HepG2 (cell line): ENCODE measurements at regions not wholly inside any gene's neighbourhood (a gene's known extent, or its start where the extent isn't known, plus 50 kb on each side); places are given as distances from the start of the nearest gene placed in this dataset.

Source experiments
- ATAC-seq: fragments of 200-7000 bp; cut with Tn5 transposase; 3 replicates; pipeline ENCODE4 v1.9.1; 2020; ENCODE audit warnings: mild to moderate bottlenecking, moderate library complexity
- BruUV-seq: library from RNA; stranded (reverse); fragments of 400-500 nt; replicated peaks from 2 replicates; lab custom pipeline; 2021; lab: Mats Ljungman, UMichigan
- CTCF ChIA-PET: fragments of 300-600 bp; formaldehyde crosslinking; extraction: SDS; loops from one replicate; lab custom pipeline; 2021; ENCODE audit warnings: low total read pairs, inconsistent platforms, low intra/inter-chr PET ratio; lab: Yijun Ruan, JAX
- POLR2A ChIA-PET: fragments of 350-600 bp; sonication (Branson Sonifier 250); formaldehyde crosslinking; loops from one replicate; lab custom pipeline; 2020; ENCODE audit warnings: antibody characterized with exemption, inconsistent platforms; lab: Yijun Ruan, JAX
- DNase-seq: peaks from one replicate; pipeline ENCODE4 v3.0.0-alpha.2; 2015; ENCODE audit warnings: low spot score
- FAIRE-seq: peaks from 3 replicates; lab custom pipeline; 2011; peaks lifted over from hg19 to GRCh38; lab: Jason Lieb, UNC
- H2AFZ ChIP-seq: one replicate; pipeline ENCODE4 v1.6.1; 2011; ENCODE audit warnings: low read length, inconsistent platforms
- H3K27ac ChIP-seq: fragments of 300-600 bp; 3 replicates; pipeline ENCODE4 v1.8.0; 2011; ENCODE audit warnings: mixed run types, mild to moderate bottlenecking, mixed read lengths, low read length, inconsistent platforms; ENCODE audit not compliant: insufficient read depth; ENCODE audit errors: extremely low read length
- H3K27me3 ChIP-seq, 2 experiments: fragments of 200-600 bp in 1 of 2; 2 replicates in 1 of 2; 3 replicates in 1 of 2; pipeline versions ENCODE4 v1.6.0 to v1.8.0; 2011; ENCODE audit warnings: low read length in 2 of 2, mild to moderate bottlenecking in 2 of 2, moderate library complexity in 2 of 2, inconsistent platforms in 1 of 2; ENCODE audit not compliant: insufficient read depth in 2 of 2, control insufficient read depth in 1 of 2
- H3K36me3 ChIP-seq, 2 experiments: fragments of 200-600 bp in 1 of 2; replicated peaks in 1 of 2; 2 replicates in 1 of 2; 3 replicates in 1 of 2; pipeline versions ENCODE4 v1.5.1 to v1.8.0; 2011; ENCODE audit warnings: low read length in 2 of 2, inconsistent platforms in 1 of 2; ENCODE audit not compliant: insufficient read depth in 2 of 2, control insufficient read depth in 1 of 2
- H3K4me1 ChIP-seq: 2 replicates; pipeline ENCODE4 v1.5.1; 2012; ENCODE audit warnings: low read length, inconsistent platforms; ENCODE audit not compliant: insufficient read depth
- H3K4me2 ChIP-seq: 2 replicates; pipeline ENCODE4 v1.6.0; 2011; ENCODE audit warnings: low read depth, low read length, inconsistent platforms
- H3K4me3 ChIP-seq, 3 experiments: fragments of 200-600 bp in 1 of 3; sonication (generic), shearing (Covaris generic) in 1 of 3; replicated peaks in 1 of 3; 2 replicates each; pipeline ENCODE4 v1.5.1; 2011 to 2016; ENCODE audit warnings: low read length in 3 of 3, inconsistent platforms in 2 of 3, low read depth in 2 of 3, mild to moderate bottlenecking in 2 of 3, control low read depth in 1 of 3, mixed read lengths in 1 of 3; ENCODE audit not compliant: insufficient read depth in 1 of 3
- H3K79me2 ChIP-seq: one replicate; pipeline ENCODE4 v1.6.1; 2011; ENCODE audit warnings: low read length, inconsistent platforms; ENCODE audit not compliant: insufficient read depth
- H3K9ac ChIP-seq: 2 replicates; pipeline ENCODE4 v1.6.0; 2011; ENCODE audit warnings: mild to moderate bottlenecking, low read depth, low read length, inconsistent platforms; ENCODE audit not compliant: insufficient read depth
- H3K9me3 ChIP-seq: 2 replicates; pipeline ENCODE4 v1.5.1; 2012; ENCODE audit warnings: mild to moderate bottlenecking, low read length
- H4K20me1 ChIP-seq: 2 replicates; pipeline ENCODE4 v1.6.0; 2011; ENCODE audit warnings: inconsistent platforms, mild to moderate bottlenecking, low read length, moderate library complexity; ENCODE audit not compliant: insufficient read depth
- CAMTA2 ChIP-seq: sonication (generic); formaldehyde crosslinking; IDR thresholded peaks from 2 replicates; pipeline ENCODE4 v1.4.0; 2020; ENCODE audit warnings: mild to moderate bottlenecking, missing genetic modification reagents, borderline replicate concordance
- ERF ChIP-seq: IDR thresholded peaks from 2 replicates; pipeline ENCODE4 v1.6.1; 2018; ENCODE audit warnings: missing biosample characterization, missing genetic modification reagents
- KLF6 ChIP-seq: IDR thresholded peaks from 2 replicates; pipeline ENCODE4 v1.8.0; 2016; ENCODE audit warnings: missing biosample characterization, missing genetic modification reagents
- MBD4 ChIP-seq: IDR thresholded peaks from 2 replicates; pipeline ENCODE4 v1.6.1; 2012; ENCODE audit warnings: low read length, inconsistent platforms, borderline replicate concordance
- MXI1 ChIP-seq: IDR thresholded peaks from 3 replicates; pipeline ENCODE4 v1.6.1; 2012; ENCODE audit warnings: low read depth, low read length, inconsistent platforms, borderline replicate concordance
- NFE2L1 ChIP-seq: sonication (generic); formaldehyde crosslinking; IDR thresholded peaks from 2 replicates; pipeline ENCODE4 v1.4.0; 2020; ENCODE audit warnings: missing genetic modification reagents, mild to moderate bottlenecking, borderline replicate concordance
- NFYB ChIP-seq: sonication (generic); formaldehyde crosslinking; IDR thresholded peaks from 2 replicates; pipeline ENCODE4 v1.4.0; 2020; ENCODE audit warnings: missing genetic modification reagents
- POGZ ChIP-seq: sonication (generic); formaldehyde crosslinking; IDR thresholded peaks from 2 replicates; pipeline ENCODE4 v1.4.0; 2020; ENCODE audit warnings: mild to moderate bottlenecking, missing genetic modification reagents
- PRPF4 ChIP-seq: fragments of 200-400 bp; formaldehyde crosslinking; IDR thresholded peaks from 2 replicates; pipeline ENCODE4 v1.6.1; 2016; ENCODE audit warnings: low read length, low read depth; ENCODE audit not compliant: poor library complexity, severe bottlenecking
- ZNF30 ChIP-seq: sonication (generic); formaldehyde crosslinking; IDR thresholded peaks from 2 replicates; pipeline ENCODE4 v1.5.0; 2020; ENCODE audit warnings: mild to moderate bottlenecking, missing genetic modification reagents
- ZNF44 ChIP-seq: sonication (generic); formaldehyde crosslinking; IDR thresholded peaks from 2 replicates; pipeline ENCODE4 v1.5.1; 2020; ENCODE audit warnings: mild to moderate bottlenecking, missing genetic modification reagents
- ZNF788 ChIP-seq: sonication (generic); formaldehyde crosslinking; IDR thresholded peaks from 2 replicates; pipeline ENCODE4 v1.5.0; 2020; ENCODE audit warnings: mild to moderate bottlenecking, missing genetic modification reagents, borderline replicate concordance
- WGBS: methylation state at CpG from one replicate; pipeline ENCODE4 v1.1.6; 2017; ENCODE audit warnings: low lambda C conversion rate; 5-methylcytosine and 5-hydroxymethylcytosine counted together
- in situ Hi-C: cut with HindIII; loops from 2 replicates; pipeline ENCODE4 v1.10.0; 2017; ENCODE audit warnings: low pct_unique_long_range_greater_than_20kb; ENCODE audit not compliant: extremely low pct_ligation_motif_present
- intact Hi-C: fragments of 100-400 bp; cut with micrococcal nuclease; formaldehyde crosslinking; loops from one replicate; pipeline ENCODE4 v1.10.0; 2022; ENCODE audit not compliant: unreplicated experiment
- TF ChIP-seq, protein P1 (sequence below): sonication (generic); formaldehyde crosslinking; IDR thresholded peaks from 2 replicates; pipeline ENCODE4 v1.4.0; 2020; ENCODE audit warnings: missing genetic modification reagents, mild to moderate bottlenecking, borderline replicate concordance
- TF ChIP-seq, protein P2 (sequence below): sonication (generic); formaldehyde crosslinking; IDR thresholded peaks from 2 replicates; pipeline ENCODE4 v1.8.0; 2022; ENCODE audit warnings: mild to moderate bottlenecking, missing genetic modification reagents, moderate library complexity
- TF ChIP-seq, protein P3 (sequence below): IDR thresholded peaks from 2 replicates; pipeline ENCODE4 v1.6.1; 2016; ENCODE audit warnings: missing genetic modification reagents, missing compliant biosample characterization
- TF ChIP-seq, protein P4 (sequence below): IDR thresholded peaks from 2 replicates; pipeline ENCODE4 v1.6.1; 2016; ENCODE audit warnings: low read depth, control low read depth

DNA sequence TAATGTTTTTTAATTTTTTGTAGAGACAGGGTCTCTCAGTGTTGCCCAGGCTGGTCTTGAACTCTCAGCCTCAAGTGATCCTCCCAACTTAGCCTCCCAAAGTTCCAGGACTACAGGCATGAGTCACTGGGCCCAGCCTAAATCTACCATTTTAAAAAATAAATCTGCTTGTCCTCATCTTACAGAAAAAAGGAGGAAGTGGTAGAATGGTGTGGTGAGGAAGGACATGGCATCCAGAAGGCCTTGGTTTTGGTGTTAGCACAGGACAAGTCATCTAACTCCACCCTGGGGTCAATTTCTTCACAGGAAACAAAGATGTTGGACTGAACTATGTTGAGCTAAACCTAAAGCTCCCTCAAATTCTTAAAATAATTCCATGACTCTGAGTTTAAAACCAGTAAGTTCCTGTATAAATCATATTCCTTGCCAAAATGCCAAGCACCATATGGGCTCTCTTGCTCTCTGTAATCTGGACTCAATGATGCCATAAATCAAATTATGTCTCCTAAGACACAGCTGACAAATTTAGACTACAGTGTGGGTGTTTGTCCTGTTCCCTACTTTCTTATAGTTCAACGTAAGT, 253.9 kb upstream of the NOCT start:
- no peaks in the 10 kb centered on the region for H3K79me2 ChIP-seq
- no peaks in the 10 kb centered on the region for H3K27me3 ChIP-seq
- H3K27ac ChIP-seq = no peak overlapping the region
- no peak overlapping the region for H3K9ac ChIP-seq
- no peaks in the 10 kb centered on the region for H3K9me3 ChIP-seq
- intact Hi-C loops = no loop called here
- 14% methylated on average over 1 of the region's 1 CpG for WGBS
- H3K36me3 ChIP-seq = no peaks in the 10 kb centered on the region
- ATAC-seq = no peak
- TF ChIP-seq CAMTA2 (CRISPR knock-in tag) = no peak
- TF ChIP-seq, protein P1, sequence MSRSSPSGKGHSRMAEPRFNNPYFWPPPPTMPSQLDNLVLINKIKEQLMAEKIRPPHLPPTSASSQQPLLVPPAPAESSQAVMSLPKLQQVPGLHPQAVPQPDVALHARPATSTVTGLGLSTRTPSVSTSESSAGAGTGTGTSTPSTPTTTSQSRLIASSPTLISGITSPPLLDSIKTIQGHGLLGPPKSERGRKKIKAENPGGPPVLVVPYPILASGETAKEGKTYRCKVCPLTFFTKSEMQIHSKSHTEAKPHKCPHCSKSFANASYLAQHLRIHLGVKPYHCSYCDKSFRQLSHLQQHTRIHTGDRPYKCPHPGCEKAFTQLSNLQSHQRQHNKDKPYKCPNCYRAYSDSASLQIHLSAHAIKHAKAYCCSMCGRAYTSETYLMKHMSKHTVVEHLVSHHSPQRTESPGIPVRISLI (CRISPR knock-in tag) = no peak
- TF ChIP-seq, all 625 proteins: peak for 0
- in situ Hi-C loops = no loop called here
- Histone ChIP-seq H3K4me1 (no peaks in the 10 kb centered on the region), H2AFZ (no peak overlapping the region), H3K4me3 (no peak overlapping the region), H3K4me2 (no peak overlapping the region), H4K20me1 (no peaks in the 10 kb centered on the region)
- FAIRE-seq = no peak
- ChIA-PET POLR2A (no interaction called here), CTCF (no interaction called here)
- no peak for DNase-seq
- no TSS peak for BruUV-seq

DNA sequence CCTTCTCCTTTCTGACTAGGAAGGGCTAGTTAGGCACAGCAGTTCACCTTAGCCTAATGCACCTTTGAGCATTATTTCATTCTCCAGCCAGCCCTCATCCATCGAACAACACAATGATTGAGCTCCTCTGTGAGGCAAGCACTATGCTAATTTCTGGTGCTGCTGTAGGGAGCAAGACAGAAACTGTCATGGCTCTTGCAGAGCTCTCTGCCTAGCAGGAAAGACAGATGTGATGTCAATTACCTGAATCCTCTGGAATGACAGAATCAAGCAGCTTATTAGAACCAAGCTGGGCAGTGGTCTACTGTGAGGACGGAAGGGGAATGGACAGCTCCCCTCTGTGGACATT, 256.1 kb upstream of the NOCT start:
- Histone ChIP-seq H2AFZ (no peak overlapping the region), H3K9ac (no peak overlapping the region), H4K20me1 (no peaks in the 10 kb centered on the region), H3K9me3 (no peaks in the 10 kb centered on the region), H3K4me1 (no peaks in the 10 kb centered on the region), H3K27ac (no peak overlapping the region), H3K27me3 (no peaks in the 10 kb centered on the region), H3K36me3 (no peaks in the 10 kb centered on the region), H3K4me3 (no peak overlapping the region), H3K4me2 (no peak overlapping the region), H3K79me2 (no peaks in the 10 kb centered on the region)
- intact Hi-C loops (no loop called here), in situ Hi-C loops (no loop called here)
- POLR2A ChIA-PET = no interaction called here
- WGBS = 51% methylated on average over 2 of the region's 2 CpGs
- ATAC-seq (no peak), FAIRE-seq (no peak), DNase-seq (no peak)
- CTCF ChIA-PET = no interaction called here
- BruUV-seq = no TSS peak
- TF ChIP-seq, protein P2, sequence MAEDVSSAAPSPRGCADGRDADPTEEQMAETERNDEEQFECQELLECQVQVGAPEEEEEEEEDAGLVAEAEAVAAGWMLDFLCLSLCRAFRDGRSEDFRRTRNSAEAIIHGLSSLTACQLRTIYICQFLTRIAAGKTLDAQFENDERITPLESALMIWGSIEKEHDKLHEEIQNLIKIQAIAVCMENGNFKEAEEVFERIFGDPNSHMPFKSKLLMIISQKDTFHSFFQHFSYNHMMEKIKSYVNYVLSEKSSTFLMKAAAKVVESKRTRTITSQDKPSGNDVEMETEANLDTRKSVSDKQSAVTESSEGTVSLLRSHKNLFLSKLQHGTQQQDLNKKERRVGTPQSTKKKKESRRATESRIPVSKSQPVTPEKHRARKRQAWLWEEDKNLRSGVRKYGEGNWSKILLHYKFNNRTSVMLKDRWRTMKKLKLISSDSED = no peak
- TF ChIP-seq PRPF4 (no peak), ERF (CRISPR knock-in tag) (no peak), ZNF44 (no peak), ZNF30 (CRISPR knock-in tag) (no peak), KLF6 (CRISPR knock-in tag) (no peak), ZNF788 (CRISPR knock-in tag) (no peak), MXI1 (no peak), POGZ (no peak), NFYB (no peak), NFE2L1 (CRISPR knock-in tag) (no peak), MBD4 (no peak)
- TF ChIP-seq, protein P3, sequence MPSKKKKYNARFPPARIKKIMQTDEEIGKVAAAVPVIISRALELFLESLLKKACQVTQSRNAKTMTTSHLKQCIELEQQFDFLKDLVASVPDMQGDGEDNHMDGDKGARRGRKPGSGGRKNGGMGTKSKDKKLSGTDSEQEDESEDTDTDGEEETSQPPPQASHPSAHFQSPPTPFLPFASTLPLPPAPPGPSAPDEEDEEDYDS (CRISPR knock-in tag) = no peak
- TF ChIP-seq, protein P4, sequence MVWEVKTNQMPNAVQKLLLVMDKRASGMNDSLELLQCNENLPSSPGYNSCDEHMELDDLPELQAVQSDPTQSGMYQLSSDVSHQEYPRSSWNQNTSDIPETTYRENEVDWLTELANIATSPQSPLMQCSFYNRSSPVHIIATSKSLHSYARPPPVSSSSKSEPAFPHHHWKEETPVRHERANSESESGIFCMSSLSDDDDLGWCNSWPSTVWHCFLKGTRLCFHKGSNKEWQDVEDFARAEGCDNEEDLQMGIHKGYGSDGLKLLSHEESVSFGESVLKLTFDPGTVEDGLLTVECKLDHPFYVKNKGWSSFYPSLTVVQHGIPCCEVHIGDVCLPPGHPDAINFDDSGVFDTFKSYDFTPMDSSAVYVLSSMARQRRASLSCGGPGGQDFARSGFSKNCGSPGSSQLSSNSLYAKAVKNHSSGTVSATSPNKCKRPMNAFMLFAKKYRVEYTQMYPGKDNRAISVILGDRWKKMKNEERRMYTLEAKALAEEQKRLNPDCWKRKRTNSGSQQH = no peak
